ENCODE measurements at regions not wholly inside any gene's neighbourhood (a gene's known extent, or its start where the extent isn't known, plus 50 kb on each side); places are given as distances from the start of the nearest gene placed in this dataset.

DNA sequence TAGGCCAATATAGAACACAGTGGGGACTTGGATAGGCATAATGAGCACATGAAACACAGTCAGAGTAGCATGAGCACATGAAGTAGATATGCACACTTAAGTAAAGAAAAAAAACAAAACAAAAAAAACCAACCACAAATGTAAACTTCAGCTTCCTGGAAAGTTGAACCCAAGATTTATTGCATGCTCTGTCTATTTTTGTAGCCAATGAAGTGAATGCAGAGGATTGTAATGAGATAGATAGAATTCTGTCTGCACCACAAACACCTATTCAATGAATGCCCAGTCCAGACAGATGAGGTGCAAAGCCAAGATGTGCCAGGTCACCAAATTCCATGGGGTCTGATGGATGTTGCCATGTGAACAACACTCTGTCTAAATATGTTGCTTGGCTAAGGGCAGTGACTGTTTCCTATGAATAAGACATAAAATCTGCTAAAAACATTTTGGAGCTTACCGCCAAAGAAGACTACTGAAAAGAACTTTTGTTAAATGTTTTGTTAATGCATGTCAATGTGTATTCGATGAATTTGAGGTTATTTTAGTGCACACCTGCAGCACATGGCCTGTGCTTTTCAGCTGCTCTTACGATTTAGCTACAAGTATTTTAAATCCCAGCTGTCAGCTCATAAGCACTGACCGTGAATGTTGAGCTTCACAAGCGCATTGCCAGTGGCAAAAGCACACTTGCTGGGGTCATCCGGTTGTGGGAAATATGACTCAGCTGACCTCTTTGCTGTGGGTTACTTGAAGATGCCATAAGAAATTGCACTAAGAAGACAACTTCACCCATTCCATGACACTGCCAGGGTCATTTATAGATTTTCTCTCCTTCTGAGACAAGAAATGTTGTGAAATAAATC is 374.8 kb upstream of the GNPDA2 start:
- BruUV-seq (replicated peaks): no TSS peak
- H3K79me2 ChIP-seq (ENCODE audit: insufficient read depth, low read length): no peaks in the 10 kb centered on the region
- no peaks in the 10 kb centered on the region for H3K36me3 ChIP-seq (replicated peaks in 1 of 2; ENCODE audit: control insufficient read depth in 1 of 2, insufficient read depth in 2 of 2, low read length in 2 of 2)
- intact Hi-C loops (cut with micrococcal nuclease; ENCODE audit: unreplicated experiment) (no loop called here), in situ Hi-C loops (cut with HindIII; ENCODE audit: extremely low pct_ligation_motif_present, low pct_unique_long_range_greater_than_20kb) (no loop called here)
- ATAC-seq: no peak
- peaks cover 64% of the 10 kb centered on the region for H3K9me3 ChIP-seq (ENCODE audit: low read length)
- no peak for DNase-seq (ENCODE audit: low spot score)
- 18% methylated on average over 6 of the region's 6 CpGs for whole genome bisulfite sequencing (ENCODE audit: low lambda C conversion rate)
- H4K20me1 ChIP-seq (ENCODE audit: insufficient read depth, low read length): no peaks in the 10 kb centered on the region
- TF ChIP-seq ZNF737 (CRISPR knock-in tag; IDR thresholded peaks at IDR 0.05; ENCODE audit: borderline replicate concordance): no peak
- no peak for TF ChIP-seq EHMT2 (IDR thresholded peaks at IDR 0.05; ENCODE audit: borderline replicate concordance, low read depth, low read length)
- ChIA-PET POLR2A (no interaction called here), CTCF (ENCODE audit: low intra/inter-chr PET ratio, low total read pairs) (no interaction called here)
- no peak overlapping the region for H3K4me2 ChIP-seq (ENCODE audit: low read depth, low read length)
- H3K9ac ChIP-seq (ENCODE audit: insufficient read depth, low read depth, low read length): no peak overlapping the region
- no peaks in the 10 kb centered on the region for H3K4me1 ChIP-seq (ENCODE audit: insufficient read depth, low read length)
- FAIRE-seq: no peak
- H3K27me3 ChIP-seq (ENCODE audit: control insufficient read depth in 1 of 2, insufficient read depth in 2 of 2, low read length in 2 of 2): no peaks in the 10 kb centered on the region
- no peak overlapping the region for H2AFZ ChIP-seq (ENCODE audit: low read length)
- H3K27ac ChIP-seq (ENCODE audit: extremely low read length, insufficient read depth, low read length): no peak overlapping the region
- H3K4me3 ChIP-seq (replicated peaks in 1 of 3; ENCODE audit: insufficient read depth in 1 of 3, low read depth in 2 of 3, low read length in 3 of 3): no peak overlapping the region

DNA sequence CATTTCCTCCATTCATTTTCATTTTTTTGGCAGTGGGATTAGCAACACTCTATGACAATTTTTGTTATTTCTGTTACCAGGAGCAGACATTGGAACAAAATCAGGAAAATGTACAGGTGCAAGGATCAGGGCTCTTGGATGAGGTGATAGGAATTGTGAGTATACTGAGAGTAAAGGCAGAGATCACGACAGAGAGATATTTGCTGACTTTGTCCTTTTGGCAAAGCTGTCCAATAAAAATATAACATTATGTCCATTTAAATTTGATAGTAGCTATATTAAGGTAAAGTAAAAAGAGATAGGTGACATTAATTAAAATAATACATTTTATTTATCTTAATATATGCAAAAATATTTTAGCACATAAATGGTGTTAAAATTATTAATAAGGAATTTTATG is 373.1 kb upstream of the GNPDA2 start:
- POLR2A ChIA-PET: no interaction called here
- BruUV-seq (replicated peaks): no TSS peak
- WGBS (ENCODE audit: low lambda C conversion rate): 12% methylated on average over 1 of the region's 1 CpG
- TF ChIP-seq ATF1 (CRISPR knock-in tag; IDR thresholded peaks at IDR 0.05): no peak
- peak; percentile 68 for TF ChIP-seq MAFF (IDR thresholded peaks at IDR 0.05; ENCODE audit: low read depth, low read length)
- TF ChIP-seq MAFK (conservative IDR thresholded peaks at IDR 0.05 in 1 of 2, IDR thresholded peaks at IDR 0.05 in 1 of 2; ENCODE audit: low read length in 2 of 2): peak; percentile 51 to 78; a peak in 2 of 4 replicates
- no peak for TF ChIP-seq ZZZ3 (CRISPR knock-in tag; IDR thresholded peaks at IDR 0.05; ENCODE audit: borderline replicate concordance)
- no peak for TF ChIP-seq ZNF772 (CRISPR knock-in tag; IDR thresholded peaks at IDR 0.05)
- TF ChIP-seq, protein P1, sequence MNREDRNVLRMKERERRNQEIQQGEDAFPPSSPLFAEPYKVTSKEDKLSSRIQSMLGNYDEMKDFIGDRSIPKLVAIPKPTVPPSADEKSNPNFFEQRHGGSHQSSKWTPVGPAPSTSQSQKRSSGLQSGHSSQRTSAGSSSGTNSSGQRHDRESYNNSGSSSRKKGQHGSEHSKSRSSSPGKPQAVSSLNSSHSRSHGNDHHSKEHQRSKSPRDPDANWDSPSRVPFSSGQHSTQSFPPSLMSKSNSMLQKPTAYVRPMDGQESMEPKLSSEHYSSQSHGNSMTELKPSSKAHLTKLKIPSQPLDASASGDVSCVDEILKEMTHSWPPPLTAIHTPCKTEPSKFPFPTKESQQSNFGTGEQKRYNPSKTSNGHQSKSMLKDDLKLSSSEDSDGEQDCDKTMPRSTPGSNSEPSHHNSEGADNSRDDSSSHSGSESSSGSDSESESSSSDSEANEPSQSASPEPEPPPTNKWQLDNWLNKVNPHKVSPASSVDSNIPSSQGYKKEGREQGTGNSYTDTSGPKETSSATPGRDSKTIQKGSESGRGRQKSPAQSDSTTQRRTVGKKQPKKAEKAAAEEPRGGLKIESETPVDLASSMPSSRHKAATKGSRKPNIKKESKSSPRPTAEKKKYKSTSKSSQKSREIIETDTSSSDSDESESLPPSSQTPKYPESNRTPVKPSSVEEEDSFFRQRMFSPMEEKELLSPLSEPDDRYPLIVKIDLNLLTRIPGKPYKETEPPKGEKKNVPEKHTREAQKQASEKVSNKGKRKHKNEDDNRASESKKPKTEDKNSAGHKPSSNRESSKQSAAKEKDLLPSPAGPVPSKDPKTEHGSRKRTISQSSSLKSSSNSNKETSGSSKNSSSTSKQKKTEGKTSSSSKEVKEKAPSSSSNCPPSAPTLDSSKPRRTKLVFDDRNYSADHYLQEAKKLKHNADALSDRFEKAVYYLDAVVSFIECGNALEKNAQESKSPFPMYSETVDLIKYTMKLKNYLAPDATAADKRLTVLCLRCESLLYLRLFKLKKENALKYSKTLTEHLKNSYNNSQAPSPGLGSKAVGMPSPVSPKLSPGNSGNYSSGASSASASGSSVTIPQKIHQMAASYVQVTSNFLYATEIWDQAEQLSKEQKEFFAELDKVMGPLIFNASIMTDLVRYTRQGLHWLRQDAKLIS (CRISPR knock-in tag; IDR thresholded peaks at IDR 0.05): no peak
- TF ChIP-seq ZNF552 (CRISPR knock-in tag; IDR thresholded peaks at IDR 0.05; ENCODE audit: borderline replicate concordance): no peak
- TF ChIP-seq ZNF251 (CRISPR knock-in tag; IDR thresholded peaks at IDR 0.05): no peak
- no peak for TF ChIP-seq SNAI1 (CRISPR knock-in tag; IDR thresholded peaks at IDR 0.05; ENCODE audit: borderline replicate concordance)
- no peak for TF ChIP-seq MTF2 (CRISPR knock-in tag; IDR thresholded peaks at IDR 0.05; ENCODE audit: borderline replicate concordance)

More for the DNA sequence above, 373.1 kb upstream of the GNPDA2 start:
- intact Hi-C loops (cut with micrococcal nuclease; ENCODE audit: unreplicated experiment): no loop called here
- H3K9me3 ChIP-seq (ENCODE audit: low read length): peaks cover 71% of the 10 kb centered on the region
- H3K27ac ChIP-seq (ENCODE audit: extremely low read length, insufficient read depth, low read length): no peak overlapping the region
- ATAC-seq (no peak), DNase-seq (ENCODE audit: low spot score) (no peak), FAIRE-seq (no peak)
- H4K20me1 ChIP-seq (ENCODE audit: insufficient read depth, low read length): no peaks in the 10 kb centered on the region
- H3K27me3 ChIP-seq (ENCODE audit: control insufficient read depth in 1 of 2, insufficient read depth in 2 of 2, low read length in 2 of 2): no peaks in the 10 kb centered on the region
- no peaks in the 10 kb centered on the region for H3K36me3 ChIP-seq (replicated peaks in 1 of 2; ENCODE audit: control insufficient read depth in 1 of 2, insufficient read depth in 2 of 2, low read length in 2 of 2)
- CTCF ChIA-PET (ENCODE audit: low intra/inter-chr PET ratio, low total read pairs): no interaction called here
- no peak overlapping the region for H2AFZ ChIP-seq (ENCODE audit: low read length)
- in situ Hi-C loops (cut with HindIII; ENCODE audit: extremely low pct_ligation_motif_present, low pct_unique_long_range_greater_than_20kb): no loop called here
- H3K9ac ChIP-seq (ENCODE audit: insufficient read depth, low read depth, low read length): no peak overlapping the region
- H3K4me2 ChIP-seq (ENCODE audit: low read depth, low read length): no peak overlapping the region
- H3K79me2 ChIP-seq (ENCODE audit: insufficient read depth, low read length): no peaks in the 10 kb centered on the region
- H3K4me3 ChIP-seq (replicated peaks in 1 of 3; ENCODE audit: insufficient read depth in 1 of 3, low read depth in 2 of 3, low read length in 3 of 3): no peak overlapping the region
- no peaks in the 10 kb centered on the region for H3K4me1 ChIP-seq (ENCODE audit: insufficient read depth, low read length)

All from HepG2 (cell line).